ENCODE measurements at regions not wholly inside any gene's neighbourhood (a gene's known extent, or its start where the extent isn't known, plus 50 kb on each side); places are given as distances from the start of the nearest gene placed in this dataset.

DNA sequence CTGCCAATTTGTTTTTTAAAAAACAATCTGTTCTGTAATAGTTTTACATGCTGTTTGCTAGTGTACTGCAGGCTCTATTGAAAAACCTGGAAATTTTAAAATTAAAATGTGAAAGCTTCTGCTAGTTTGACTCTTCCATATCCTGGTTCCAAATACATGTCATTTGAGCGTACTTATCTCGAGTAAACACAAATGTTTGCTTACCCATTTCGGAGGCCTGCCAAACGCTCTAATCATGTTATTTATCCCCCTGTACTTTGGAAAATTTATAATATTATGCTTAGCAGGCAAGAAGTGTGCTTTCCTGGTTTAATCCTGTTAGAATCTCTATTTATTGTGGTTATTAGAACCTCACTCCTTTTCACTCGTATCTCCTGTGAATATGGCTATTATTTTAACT, 476.8 kb upstream of the CYLC2 start:
- Histone ChIP-seq H3K27me3 (no peaks in the 10 kb centered on the region), H3K36me3 (replicated peaks in 1 of 2) (no peaks in the 10 kb centered on the region), H3K4me3 (no peak overlapping the region), H3K9me3 (replicated peaks in 1 of 3) (no peaks in the 10 kb centered on the region), H3K4me1 (replicated peaks in 1 of 2) (no peaks in the 10 kb centered on the region), H3K27ac (no peak overlapping the region)
- 57 to 60% (median 58%) methylated on average over 5 of the region's 5 CpGs for WGBS, 4 donors
- no peak for TF ChIP-seq CTCF (IDR thresholded peaks at IDR 0.05)
- TF ChIP-seq POLR2A (IDR thresholded peaks at IDR 0.05), result no peak
- no peak for DNase-seq
- intact Hi-C loops (cut with DNase I), result no loop called here

- intact Hi-C loops (cut with DNase I), result no loop called here
These were observed 480.6 kb upstream of the CYLC2 start for GRCh38 chr9:102514541-102514940.

GRCh38 chr9:102507044-102507687, 488.0 kb upstream of the CYLC2 start:
- no peak overlapping the region for H3K4me3 ChIP-seq
- TF ChIP-seq CTCF (IDR thresholded peaks at IDR 0.05) (no peak), POLR2A (IDR thresholded peaks at IDR 0.05) (no peak)
- intact Hi-C loops (cut with DNase I), result no loop called here
- peaks cover 0 to 5% (median 0%) of the 10 kb centered on the region in 3 donors for H3K9me3 ChIP-seq (replicated peaks in 1 of 3)
- WGBS, 4 donors, result 44 to 63% (median 55%) methylated on average over 2 of the region's 2 CpGs
- H3K27me3 ChIP-seq, result no peaks in the 10 kb centered on the region
- DNase-seq, result no peak
- no peaks in the 10 kb centered on the region for H3K4me1 ChIP-seq (replicated peaks in 1 of 2)
- no peaks in the 10 kb centered on the region for H3K36me3 ChIP-seq (replicated peaks in 1 of 2)
- no peak overlapping the region for H3K27ac ChIP-seq

More at GRCh38 chr9:102514541-102514940, 480.6 kb upstream of the CYLC2 start:
- no peaks in the 10 kb centered on the region for H3K4me1 ChIP-seq (replicated peaks in 1 of 2)
- H3K27me3 ChIP-seq, result no peaks in the 10 kb centered on the region
- DNase-seq, result peak in 1 of 7 donors; percentile 61
- H3K36me3 ChIP-seq (replicated peaks in 1 of 2), result no peaks in the 10 kb centered on the region
- WGBS, 4 donors, result 78 to 83% (median 81%) methylated on average over 9 of the region's 9 CpGs
- H3K9me3 ChIP-seq (replicated peaks in 1 of 3), result no peaks in the 10 kb centered on the region
- H3K27ac ChIP-seq, result no peak overlapping the region
- H3K4me3 ChIP-seq, result no peak overlapping the region
- TF ChIP-seq POLR2A (IDR thresholded peaks at IDR 0.05), result no peak

DNA sequence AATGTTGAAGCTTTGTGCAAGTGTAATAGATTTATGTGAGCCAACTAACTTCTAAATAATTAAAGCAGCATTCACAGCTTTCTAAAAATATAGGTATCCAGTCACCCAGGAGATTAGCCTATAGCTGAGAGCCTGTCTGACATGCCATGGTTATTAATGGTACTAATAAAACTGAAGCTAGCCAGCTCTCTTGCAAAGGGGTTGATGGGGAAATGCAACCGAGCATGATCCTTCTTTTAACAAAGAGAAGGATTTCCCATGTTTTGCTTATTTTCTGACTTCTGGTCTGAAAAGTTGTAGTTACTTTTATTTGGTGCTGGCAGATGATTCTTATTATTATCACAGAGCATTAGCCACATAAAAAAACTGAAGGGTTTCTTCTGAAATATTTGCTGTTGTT, 488.7 kb upstream of the CYLC2 start:
- Histone ChIP-seq H3K4me1 (replicated peaks in 1 of 2) (no peaks in the 10 kb centered on the region), H3K27ac (no peak overlapping the region), H3K4me3 (no peak overlapping the region), H3K27me3 (no peaks in the 10 kb centered on the region), H3K36me3 (replicated peaks in 1 of 2) (no peaks in the 10 kb centered on the region), H3K9me3 (replicated peaks in 1 of 3) (peaks cover 0 to 5% (median 0%) of the 10 kb centered on the region in 3 donors)
- WGBS, 4 donors, result 26 to 37% (median 32%) methylated on average over 1 of the region's 1 CpG
- DNase-seq, result no peak
- TF ChIP-seq POLR2A (IDR thresholded peaks at IDR 0.05) (no peak), CTCF (IDR thresholded peaks at IDR 0.05) (no peak)
- intact Hi-C loops (cut with DNase I), result no loop called here

DNA sequence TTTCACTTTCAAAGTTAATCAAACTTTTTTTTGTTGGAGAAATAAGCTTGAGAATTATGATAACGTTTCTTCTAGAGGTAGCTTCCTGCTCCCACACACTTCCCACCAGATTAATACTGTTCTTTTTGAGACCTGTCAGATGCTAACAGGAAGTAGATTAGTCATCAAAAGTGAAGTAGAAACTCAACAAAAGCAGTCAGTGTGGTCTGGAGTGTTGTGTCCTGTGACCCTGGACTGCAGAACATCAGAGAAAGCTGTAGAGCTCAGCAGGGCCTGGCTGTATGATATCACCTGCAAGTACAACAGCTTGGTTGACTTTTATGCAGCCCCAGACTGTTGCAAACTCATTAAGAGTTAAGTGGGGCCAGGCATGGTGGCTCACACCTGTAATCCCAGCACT, 495.7 kb upstream of the CYLC2 start:
- H3K27me3 ChIP-seq, result no peaks in the 10 kb centered on the region
- H3K4me1 ChIP-seq (replicated peaks in 1 of 2), result no peaks in the 10 kb centered on the region
- no peaks in the 10 kb centered on the region for H3K9me3 ChIP-seq (replicated peaks in 1 of 3)
- DNase-seq, result no peak
- no peak overlapping the region for H3K27ac ChIP-seq
- TF ChIP-seq POLR2A (IDR thresholded peaks at IDR 0.05) (no peak), CTCF (IDR thresholded peaks at IDR 0.05) (no peak)
- intact Hi-C loops (cut with DNase I), result no loop called here
- H3K36me3 ChIP-seq (replicated peaks in 1 of 2), result no peaks in the 10 kb centered on the region
- WGBS, 4 donors, result 39 to 71% (median 51%) methylated on average over 1 of the region's 1 CpG
- H3K4me3 ChIP-seq, result no peak overlapping the region
